K562 (cell line): ENCODE measurements at regions not wholly inside any gene's neighbourhood (a gene's known extent, or its start where the extent isn't known, plus 50 kb on each side); places are given as distances from the start of the nearest gene placed in this dataset.

Source experiments
- CTCF ChIP-seq, 3 experiments: IDR thresholded peaks in 2 of 3; conservative IDR thresholded peaks in 1 of 3; 2 replicates each; pipeline ENCODE4 v1.5.1; 2011 to 2012; ENCODE audit warnings: low read length in 3 of 3, mild to moderate bottlenecking in 3 of 3, control low read depth in 2 of 3, improper control_type of control experiment in 1 of 3, inconsistent platforms in 1 of 3, low read depth in 1 of 3, mixed read lengths in 1 of 3, moderate library complexity in 1 of 3; ENCODE audit not compliant: insufficient read depth in 2 of 3
- FOXK1 ChIP-seq: sonication (generic); formaldehyde crosslinking; IDR thresholded peaks from 2 replicates; pipeline ENCODE4 v1.8.0; 2022; ENCODE audit warnings: missing genetic modification reagents, mild to moderate bottlenecking, borderline replicate concordance
- FOXP1 ChIP-seq: sonication (generic); formaldehyde crosslinking; IDR thresholded peaks from 2 replicates; pipeline ENCODE4 v1.8.0; 2022; ENCODE audit warnings: mild to moderate bottlenecking, missing genetic modification reagents
- MXD1 ChIP-seq: fragments of 250-450 bp; sonication (Bioruptor Pico); IDR thresholded peaks from 2 replicates; pipeline ENCODE4 v1.8.0; 2021; ENCODE audit warnings: borderline replicate concordance, mild to moderate bottlenecking, moderate library complexity; ENCODE audit not compliant: poor library complexity, severe bottlenecking
- RAD21 ChIP-seq, 2 experiments: fragments of 250-450 bp in 1 of 2; fragments of 450-650 bp in 1 of 2; sonication (Bioruptor Pico) in 1 of 2; formaldehyde crosslinking in 1 of 2; IDR thresholded peaks in 1 of 2; conservative IDR thresholded peaks in 1 of 2; 2 replicates each; pipeline versions ENCODE4 v1.4.0 to v1.8.0; 2020 to 2022; ENCODE audit warnings: mild to moderate bottlenecking in 2 of 2, moderate library complexity in 1 of 2
- SIN3B ChIP-seq: fragments of 450-650 bp; IDR thresholded peaks from 2 replicates; pipeline ENCODE4 v1.6.1; 2017; ENCODE audit warnings: low read depth, mild to moderate bottlenecking, moderate library complexity
- SPI1 ChIP-seq: IDR thresholded peaks from 2 replicates; pipeline ENCODE4 v1.6.1; 2011; ENCODE audit warnings: low read depth, low read length, control low read depth, borderline replicate concordance
- SREBF1 ChIP-seq: fragments of 150-350 bp; IDR thresholded peaks from 2 replicates; pipeline ENCODE4 v1.6.1; 2014; ENCODE audit warnings: antibody characterized with exemption, low read depth, low read length, borderline replicate concordance
- ZNF436 ChIP-seq: fragments of 250-450, 450-650 bp; sonication (Bioruptor Pico); formaldehyde crosslinking; IDR thresholded peaks from 2 replicates; pipeline ENCODE4 v1.7.0; 2020; ENCODE audit warnings: mild to moderate bottlenecking
- ZNF639 ChIP-seq, 2 experiments: fragments of 200-800 bp in 1 of 2; sonication (Bioruptor generic) in 1 of 2; sonication (generic) in 1 of 2; formaldehyde crosslinking in 1 of 2; IDR thresholded peaks in 1 of 2; conservative IDR thresholded peaks in 1 of 2; 2 replicates each; pipeline versions ENCODE4 v1.5.0 to v1.6.1; 2016 to 2020; ENCODE audit warnings: missing compliant biosample characterization in 1 of 2, missing genetic modification characterization in 1 of 2, missing genetic modification reagents in 1 of 2

GRCh38 chr5:20287640-20288039 lies 299.6 kb upstream of the CDH18 start:
- TF ChIP-seq SIN3B (no peak), SREBF1 (no peak), FOXK1 (CRISPR knock-in tag) (no peak), MXD1 (CRISPR knock-in tag) (no peak), CTCF (IDR thresholded peaks at IDR 0.05 in 2 of 3, conservative IDR thresholded peaks at IDR 0.05 in 1 of 3; ENCODE audit: insufficient read depth in 2 of 3, low read depth in 1 of 3, low read length in 3 of 3) (no peak), RAD21 (CRISPR knock-in tag; conservative IDR thresholded peaks at IDR 0.05 in 1 of 2, IDR thresholded peaks at IDR 0.05 in 1 of 2) (no peak), FOXP1 (no peak), ZNF436 (CRISPR knock-in tag) (no peak), SPI1 (no peak), ZNF639 (CRISPR knock-in tag; conservative IDR thresholded peaks at IDR 0.05 in 1 of 2, IDR thresholded peaks at IDR 0.05 in 1 of 2) (no peak)
